ENCODE measurements at regions not wholly inside any gene's neighbourhood (a gene's known extent, or its start where the extent isn't known, plus 50 kb on each side); places are given as distances from the start of the nearest gene placed in this dataset.
"Not testable (repeated sequence)": the region's sequence is repeated elsewhere in the genome, so short reads cannot be mapped to it uniquely, and the experiment has no call there.

DNA sequence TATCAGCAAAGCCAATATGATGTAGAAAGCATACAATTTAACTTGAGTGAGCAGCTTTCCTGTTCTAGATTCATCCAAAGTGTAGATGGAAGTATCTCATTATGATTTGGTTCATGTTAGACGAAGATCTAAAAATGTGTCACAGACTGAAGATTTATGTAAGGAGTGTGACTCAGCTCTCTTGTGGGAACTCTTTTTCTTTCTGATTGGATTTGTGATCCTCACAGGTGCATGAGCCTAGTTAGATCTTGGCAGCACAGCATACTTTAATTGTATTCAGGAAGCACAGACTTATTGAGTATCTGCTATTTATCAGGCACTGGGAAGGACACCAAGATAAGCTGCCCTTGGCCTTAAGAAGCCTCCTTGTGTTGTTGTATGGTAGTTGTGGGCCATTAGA, 147.1 kb downstream of the C11orf91 start:
- no peak for DNase-seq

DNA sequence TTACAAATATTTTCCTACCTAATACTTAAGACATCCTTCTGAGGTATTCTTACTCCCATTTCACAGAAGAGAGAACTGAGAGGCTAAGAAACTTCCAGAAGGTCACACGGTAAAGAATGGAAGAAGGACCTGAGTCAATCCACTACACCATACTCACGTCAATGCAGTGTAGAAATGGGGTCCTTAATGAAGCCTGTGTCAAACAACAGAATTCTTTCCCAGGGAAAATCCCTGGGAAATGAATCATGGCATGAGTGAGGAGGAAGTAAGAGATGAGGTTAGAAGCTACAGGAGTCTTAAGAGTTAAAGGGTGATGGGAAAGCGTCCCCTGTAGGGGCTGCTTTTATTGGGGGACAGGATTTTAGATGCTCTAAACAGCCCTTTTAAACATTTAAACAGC, 147.9 kb downstream of the C11orf91 start:
- no peak for DNase-seq

DNA sequence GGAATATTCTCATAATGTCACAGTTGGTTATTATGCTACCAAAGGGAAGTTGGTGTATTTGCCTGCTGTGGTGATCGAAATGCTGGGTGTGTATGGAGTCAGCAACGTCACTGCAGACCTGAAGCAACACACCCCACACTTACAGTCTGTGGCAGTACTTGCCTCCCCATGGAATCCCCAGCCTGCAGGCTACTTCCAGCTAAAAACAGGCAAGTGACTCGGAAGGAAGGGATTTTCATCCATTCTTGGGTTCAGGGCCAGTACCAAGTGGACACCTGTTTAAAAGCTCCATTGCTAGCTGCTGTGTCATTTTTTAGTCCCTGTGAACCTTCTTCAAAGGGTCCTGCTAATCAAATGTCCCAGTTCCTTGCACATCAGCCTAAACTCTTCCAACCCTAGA, 149.6 kb downstream of the C11orf91 start:
- no peak for DNase-seq

DNA sequence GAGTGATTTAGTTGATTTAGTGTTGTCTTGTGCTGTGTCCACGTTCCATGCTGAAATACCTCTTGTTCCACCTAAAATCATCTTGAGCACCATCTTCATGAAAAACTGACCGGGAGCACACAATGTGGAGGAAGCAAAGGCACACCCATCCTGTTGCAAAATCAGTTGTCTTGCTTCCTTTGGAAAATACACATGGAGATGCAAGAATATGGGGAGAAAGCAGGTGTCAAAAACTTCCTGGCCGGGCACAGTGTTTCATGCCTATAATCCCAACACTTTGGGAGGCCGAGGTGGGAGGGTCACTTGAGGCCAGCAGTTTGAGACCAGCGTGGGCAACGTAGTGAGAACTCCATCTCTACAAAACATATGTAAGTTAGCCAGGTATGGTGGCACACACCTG, 151.1 kb downstream of the C11orf91 start:
- no peak for DNase-seq

DNA sequence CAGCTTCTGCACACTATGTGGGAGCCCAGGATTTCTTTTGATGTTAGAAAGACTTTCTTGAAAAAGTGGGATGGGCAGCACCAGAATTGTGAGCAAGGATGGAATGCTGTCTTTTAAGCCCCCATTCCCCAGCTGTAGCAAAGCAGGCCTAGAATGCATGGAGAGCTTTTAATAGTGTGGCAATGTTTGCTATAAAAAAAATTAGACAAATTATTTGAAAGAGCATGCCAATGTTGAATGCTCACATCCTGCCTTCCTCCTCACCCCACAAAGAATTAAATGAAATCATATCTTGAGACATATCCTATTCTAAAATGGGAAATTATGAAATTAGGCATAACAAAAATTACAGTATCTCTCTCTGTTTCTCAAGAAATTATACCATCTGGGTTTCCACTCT, 154.7 kb downstream of the C11orf91 start:
- no peak for DNase-seq

DNA sequence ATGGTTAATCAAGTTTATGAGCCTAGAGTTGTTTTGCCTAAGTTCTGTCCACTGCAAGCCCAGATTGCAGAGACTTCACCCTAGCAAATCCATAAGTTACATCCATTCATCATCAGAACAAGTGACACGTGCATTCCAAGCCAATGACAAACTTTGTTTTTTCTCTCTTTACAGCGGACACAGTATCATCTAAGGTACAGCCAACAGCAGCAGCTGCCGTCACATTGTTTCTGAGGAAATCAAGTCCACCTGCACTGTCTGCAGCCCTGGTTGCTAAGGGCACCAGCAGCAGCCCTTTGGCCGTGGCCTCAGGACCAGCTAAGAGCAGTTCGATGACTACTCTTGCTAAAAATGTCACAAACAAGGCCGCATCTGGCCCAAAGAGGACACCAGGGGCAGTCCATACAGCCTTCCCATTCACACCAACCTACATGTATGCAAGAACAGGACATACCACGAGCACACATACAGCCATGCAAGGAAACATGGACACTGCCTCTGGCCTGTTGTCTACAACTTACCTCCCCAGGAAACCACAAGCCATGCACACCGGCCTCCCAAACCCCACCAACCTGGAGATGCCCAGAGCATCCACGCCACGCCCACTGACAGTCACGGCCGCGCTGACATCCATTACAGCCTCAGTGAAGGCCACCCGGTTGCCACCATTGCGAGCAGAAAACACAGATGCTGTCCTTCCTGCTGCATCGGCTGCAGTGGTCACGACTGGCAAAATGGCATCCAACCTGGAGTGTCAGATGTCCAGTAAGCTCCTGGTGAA, 155.8 kb downstream of the C11orf91 start:
- no peak for DNase-seq

DNA sequence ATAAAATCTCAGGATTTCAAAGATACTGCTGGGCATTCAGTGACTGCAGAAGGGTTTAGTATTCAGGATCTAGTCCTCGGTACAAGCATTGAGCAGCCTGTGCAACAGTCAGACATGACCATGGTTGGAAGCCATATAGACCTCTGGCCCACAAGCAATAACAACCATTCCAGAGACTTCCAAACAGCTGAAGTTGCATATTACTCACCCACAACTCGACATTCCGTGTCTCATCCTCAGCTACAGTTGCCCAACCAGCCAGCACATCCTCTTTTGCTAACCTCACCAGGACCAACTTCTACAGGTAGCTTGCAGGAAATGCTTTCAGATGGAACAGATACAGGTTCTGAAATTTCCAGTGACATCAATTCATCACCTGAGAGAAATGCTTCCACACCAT, 156.8 kb downstream of the C11orf91 start:
- no peak for DNase-seq

DNA sequence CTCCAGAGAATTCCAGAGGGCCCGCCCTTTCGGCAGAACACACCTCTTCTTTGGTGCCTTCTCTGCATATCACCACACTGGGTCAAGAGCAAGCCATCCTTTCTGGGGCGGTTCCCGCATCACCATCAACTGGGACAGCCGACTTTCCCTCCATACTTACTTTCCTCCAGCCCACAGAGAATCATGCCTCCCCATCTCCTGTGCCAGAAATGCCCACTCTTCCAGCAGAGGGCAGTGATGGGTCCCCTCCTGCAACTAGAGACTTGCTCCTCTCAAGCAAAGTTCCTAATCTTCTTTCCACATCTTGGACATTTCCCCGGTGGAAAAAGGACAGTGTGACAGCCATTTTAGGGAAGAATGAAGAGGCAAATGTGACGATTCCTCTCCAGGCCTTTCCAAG, 157.7 kb downstream of the C11orf91 start:
- DNase-seq = peak; percentile 67

DNA sequence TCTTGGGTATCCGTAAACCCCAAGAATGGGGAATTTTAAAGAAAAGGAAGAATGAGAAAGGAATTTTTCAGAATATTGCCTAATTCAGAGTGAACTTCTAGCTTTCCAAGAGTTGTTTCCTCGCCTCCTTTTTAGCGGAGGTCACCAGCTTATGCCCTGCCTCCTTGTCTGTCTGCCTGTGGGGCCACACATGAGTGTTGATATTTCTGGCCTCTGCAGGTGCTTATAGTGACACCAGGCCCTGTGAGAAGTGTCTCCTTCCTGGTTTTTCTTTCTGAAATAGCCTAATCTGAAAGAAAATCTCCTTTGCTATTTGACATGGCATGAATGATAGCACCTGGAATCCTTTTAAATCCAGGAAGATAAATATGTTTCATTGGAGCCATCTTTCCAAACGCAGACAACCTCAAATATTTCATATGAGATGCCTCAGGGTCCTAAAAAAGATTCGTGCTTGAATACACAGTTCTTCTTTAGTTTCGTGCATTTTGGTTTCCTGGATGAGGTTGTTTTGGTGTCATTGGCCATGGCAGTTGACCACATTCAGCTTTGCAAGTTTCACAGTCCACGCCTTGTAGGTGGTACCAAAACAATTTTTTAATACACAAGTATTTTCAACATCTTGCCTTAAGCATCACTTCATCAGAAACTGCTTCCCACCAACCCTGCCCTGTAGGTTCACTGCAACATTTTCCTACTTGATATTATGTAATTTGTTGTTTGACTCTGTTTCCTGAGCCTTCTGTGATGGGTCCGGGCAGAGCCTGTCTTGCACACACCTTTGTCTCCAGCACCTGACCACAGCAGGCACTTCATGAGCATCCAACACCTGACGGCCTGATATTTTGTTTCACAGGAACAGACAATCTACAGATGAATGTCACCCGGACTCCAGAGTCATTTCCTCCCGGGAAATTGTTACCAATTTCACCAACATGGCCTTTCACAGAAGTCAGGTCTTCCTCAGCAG, 159.4 kb downstream of the C11orf91 start:
- DNase-seq = no peak

DNA sequence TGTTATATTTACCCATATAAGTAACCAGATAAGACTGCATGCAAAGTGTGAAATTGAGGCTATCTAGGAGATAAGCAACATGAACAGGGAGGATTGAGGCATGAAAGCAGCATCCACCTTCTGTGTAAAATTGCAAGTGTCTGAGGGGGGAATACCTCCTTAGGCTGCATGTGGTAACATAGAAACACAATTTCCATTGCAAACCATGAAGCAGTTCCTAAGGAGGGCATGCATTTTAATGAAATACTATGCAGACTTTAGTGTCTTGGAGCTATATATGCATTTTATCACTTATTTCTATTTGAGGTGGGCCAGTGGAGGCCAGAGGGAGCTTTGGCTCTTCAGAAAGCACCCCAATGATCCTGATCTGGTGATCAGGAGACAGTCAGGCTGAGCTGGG, 160.2 kb downstream of the C11orf91 start:
- DNase-seq = no peak

DNA sequence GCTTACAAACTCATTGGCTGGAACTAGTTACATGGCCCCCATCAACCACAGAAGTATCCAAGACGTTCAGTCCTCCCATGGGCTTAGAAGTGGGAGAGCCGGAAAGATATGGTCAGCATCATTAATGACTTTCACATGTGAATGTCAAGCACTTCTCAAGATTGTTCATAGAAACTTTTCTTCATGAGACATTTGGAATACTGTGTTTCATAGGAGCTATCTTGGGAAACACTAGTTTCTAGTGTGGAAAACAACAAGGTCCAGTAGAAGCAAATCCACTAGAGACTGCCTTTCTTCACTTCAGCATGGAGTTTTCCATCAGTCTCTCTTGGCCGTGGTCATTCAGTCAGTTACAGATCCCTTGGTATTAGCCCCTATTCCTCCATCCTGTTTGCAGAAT, 160.9 kb downstream of the C11orf91 start:
- no peak for DNase-seq

DNA sequence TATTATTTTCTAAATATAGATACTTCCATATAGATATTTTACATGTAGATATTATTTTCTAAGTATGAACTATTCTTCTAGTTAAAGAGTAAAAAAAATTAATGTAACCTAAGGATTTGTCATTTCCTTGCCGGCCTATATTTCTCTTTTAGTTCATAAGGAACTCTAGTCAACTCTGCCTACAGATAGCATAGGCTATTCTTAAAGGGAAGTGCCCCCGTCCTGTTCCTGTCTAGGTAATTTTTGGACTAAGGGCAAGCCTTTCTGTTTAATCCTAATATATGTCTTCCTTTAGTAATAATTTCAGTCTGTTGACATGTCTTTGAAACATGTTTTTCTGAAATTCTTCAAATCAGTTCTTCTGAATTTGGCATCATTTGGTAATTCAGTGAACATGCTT, 161.9 kb downstream of the C11orf91 start:
- no peak for DNase-seq

DNA sequence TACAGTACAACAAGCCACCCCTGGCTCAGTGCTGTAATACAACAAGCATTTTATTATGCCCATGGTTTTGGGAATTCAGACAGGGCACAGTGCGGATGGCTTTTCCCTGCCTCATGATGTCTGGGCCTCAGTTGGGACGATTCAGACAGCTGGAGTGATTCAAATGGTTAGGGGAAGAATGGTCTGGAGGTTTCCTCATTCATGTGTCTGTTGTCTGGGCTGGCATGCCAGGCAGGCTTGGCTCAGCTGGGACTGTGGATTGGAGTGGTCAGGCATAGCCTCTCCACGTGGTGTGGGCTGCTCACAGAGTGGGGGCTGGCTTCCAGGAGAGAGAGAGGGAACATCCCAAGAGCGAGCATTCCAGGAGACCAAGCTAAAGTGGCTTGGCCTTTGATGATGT, 164.4 kb downstream of the C11orf91 start:
- no peak for DNase-seq

DNA sequence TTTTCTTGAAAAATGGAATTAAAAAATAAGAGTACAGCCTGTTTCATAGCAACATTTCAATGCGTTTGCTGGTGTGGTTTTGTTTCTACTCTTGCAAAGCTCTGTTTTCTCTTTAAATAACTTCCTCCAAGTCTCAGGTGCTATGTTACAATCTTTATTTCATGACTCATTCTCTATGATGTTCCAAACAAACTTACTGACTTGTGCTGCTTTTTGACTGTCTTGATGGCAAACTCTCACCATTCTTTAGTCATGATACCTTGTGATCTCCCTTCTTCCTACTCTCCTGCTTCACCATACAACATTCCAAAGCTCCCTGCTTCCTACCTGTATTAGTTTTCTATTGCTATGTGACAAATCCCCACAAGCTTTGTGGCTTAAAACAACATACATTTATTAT, 166.1 kb downstream of the C11orf91 start:
- no peak for DNase-seq

DNA sequence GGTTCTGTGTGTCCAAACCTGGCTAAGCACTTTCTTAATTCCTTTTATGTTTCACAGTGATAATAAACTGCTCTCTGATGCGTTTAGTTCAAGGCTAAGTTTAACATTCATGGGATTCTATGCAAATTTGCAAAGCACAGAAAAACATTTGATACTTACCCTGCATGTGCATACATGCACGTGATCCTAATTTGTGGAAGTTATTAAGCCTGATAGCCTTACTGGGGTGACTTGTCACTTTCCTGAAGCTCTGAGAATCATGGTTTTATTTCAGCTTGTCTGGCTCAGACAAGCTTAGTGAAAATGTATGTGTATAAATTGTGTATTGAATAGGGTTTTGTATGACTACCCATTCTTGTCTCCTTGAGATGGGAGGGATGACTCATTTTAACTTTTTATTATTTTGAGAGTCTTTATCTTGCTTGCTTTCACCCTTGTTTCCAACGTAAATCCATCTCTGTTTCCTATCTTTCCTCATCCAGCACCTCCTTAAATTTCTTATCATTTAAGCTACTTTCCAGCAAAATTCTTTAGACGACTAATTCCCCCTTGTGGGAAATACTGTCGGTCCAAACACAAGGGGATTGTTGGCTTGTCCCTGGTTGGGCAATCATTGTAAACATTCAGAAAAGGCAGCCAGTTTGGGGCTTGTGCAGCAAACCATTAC, 167.1 kb downstream of the C11orf91 start:
- no peak for DNase-seq

DNA sequence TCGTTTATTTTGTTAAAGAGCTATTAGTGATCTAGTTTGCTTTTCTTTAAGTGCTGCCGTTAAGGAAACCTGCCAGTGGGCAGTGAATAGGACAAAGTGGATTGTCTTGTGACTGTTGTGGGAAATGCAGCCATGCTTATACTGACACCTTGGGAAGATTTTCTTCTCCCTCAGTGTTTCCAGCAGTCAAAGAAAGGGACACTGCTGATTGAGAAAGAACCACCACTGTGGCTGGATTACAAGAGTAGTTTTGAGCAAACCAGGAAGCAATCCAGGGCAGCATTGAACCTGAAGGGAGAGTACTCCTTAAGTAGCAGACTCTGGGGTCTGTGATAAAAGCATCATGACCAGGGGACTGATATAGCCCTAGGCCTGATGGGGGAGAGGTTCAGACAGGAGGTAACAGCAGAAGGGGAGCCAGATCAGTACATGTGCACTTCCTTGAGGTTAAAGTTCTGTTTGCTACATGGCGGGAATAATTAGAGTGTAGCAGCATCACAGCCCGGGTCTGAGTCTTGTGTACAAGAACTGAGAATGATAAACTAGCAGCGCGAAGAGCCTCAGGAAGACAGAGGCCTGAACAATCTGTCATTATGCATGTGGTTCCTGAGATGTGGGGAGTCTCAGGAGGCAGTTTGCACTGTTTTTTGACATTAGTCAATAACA, 167.8 kb downstream of the C11orf91 start:
- no peak for DNase-seq

DNA sequence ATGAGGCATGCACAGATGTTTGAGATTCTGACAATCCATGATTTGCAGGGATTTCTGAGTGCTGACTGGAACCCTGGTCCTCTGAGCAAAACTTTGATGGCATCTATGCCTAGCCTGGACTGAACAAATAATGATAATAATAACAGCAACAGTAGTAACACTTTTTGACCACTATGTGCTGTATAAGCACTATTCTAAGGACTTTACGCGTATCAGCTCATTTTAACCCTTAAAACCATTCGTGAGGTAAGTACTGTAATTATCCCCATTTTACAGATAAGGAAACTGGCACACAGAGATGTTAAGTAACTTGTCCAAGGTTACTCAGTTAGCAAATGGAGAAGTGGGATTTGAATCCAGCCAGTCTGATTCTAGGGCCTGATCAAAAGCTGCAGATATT, 168.4 kb downstream of the C11orf91 start:
- DNase-seq = no peak

DNA sequence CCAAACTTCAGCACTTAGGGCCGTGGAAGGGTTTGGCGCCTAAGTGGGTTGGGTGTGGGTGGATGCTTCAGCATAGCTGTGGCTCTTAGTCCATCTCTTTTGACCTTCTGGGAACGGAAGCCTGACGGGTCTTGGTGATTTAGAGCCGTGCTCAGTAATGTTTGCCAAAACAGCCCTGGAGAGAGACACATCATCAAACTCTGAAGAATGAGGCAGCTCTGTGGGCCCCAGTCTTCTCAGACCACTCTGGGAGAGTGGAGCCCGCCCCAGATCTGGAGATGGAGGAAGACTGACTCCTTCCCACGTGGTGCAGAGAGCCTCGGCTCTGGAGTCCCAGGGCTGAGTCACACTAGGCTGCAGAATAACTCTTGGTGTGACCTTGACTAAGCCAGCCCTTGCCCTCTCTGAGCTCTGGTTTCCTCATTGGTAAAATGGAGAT, 168.9 kb downstream of the C11orf91 start:
- no peak for DNase-seq

DNA sequence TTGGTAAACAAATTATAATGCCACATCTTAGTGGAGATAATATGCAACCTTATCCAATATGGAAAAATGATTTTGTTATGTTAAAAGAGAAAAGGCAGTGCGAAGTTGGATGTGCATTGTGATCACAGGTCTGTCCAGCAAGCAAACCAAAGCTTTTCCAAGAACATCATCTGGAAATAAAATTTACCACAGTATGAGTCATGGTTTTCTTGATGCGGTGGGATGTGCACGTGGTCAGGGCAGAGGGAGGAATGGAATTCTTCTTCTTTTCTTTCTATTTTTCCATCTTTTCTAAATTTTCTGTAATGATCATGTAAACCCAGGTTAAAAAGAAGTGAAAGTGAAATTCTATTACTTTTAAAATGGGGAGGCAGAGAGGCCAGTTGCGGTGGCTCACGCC, 169.8 kb downstream of the C11orf91 start:
- DNase-seq = no peak

DNA sequence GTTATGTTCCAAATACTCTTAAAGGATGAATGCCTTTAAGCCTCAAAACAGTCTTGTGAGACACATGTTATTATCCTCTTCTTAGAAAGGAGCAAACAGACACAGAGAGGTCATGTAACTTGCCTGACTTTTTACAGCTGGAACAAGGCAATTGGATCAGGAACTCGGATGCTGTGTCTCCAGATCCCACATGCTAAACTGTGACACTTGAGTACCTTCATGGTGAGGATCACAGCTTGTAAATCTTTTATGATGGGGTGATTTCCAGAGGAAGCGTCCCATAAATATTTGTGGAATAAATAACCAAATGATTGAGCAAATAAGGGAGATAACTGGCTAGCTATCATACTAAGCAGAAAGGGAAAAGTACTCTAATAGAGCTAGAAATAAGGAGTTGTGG, 171.2 kb downstream of the C11orf91 start:
- DNase-seq = no peak

DNA sequence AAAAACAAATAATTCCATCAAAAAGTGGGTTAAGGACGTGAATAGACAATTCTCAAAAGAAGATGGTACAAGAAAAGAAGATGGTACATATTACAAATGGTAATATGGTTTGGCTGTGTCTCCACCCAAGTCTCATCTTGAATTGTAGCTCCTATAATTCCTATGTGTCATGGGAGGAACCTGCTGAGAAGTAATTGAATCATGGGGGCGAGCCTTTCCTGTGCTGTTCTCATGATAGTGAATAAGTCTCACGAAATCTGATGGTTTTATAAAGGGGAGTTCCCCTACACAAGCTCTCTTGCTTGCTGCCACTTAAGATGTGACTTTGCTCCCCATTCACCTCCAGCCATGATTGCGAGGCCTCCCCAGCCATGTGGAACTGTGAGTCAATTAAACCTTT, 172.9 kb downstream of the C11orf91 start:
- not testable (repeated sequence) for DNase-seq

DNA sequence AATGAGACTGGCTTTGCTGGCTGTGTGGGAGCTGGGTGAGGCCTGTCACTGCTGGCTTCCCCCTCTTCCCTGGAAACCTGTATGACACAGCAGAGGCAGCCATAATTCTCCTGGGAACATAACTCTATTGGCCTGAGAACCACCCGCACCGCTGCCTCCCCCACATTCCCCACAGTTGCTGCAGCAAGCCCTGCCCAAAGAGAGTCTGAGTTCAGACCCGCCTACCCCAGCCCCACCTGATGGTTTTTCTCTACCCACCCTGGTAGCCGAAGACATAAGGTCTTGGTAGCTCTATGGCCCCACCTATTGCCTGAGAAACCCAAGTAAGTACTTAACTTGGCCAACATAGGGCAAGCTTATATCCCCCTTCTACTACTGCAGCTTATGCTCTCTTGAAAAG, 174.8 kb downstream of the C11orf91 start:
- no peak for DNase-seq

DNA sequence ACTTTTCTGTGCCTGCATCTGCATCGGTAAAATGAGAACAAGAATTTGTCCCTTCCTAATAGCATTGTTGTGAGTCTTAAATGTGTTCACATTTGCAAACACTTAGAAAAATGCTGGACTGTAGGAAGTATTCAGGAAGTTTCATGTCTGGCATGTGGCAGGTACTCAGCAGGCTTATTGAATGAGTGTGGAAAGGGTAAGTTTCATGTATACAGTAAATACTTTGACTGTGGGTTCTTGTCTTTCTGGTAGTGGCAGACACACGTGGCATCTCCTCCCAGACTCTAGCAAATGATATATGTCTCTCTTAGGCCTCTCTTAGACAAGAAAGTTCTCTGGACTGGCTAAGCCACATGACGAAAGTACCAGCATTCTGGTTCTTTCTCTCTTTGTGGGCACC, 179.2 kb downstream of the C11orf91 start:
- DNase-seq = no peak

Data from activated effector memory CD4-positive, alpha-beta T cell treated with anti-CD3 and anti-CD28 coated beads, Interleukin-2, amount 50 U/mL, for 16 hours (primary cell).